ENCODE measurements at regions not wholly inside any gene's neighbourhood (a gene's known extent, or its start where the extent isn't known, plus 50 kb on each side); places are given as distances from the start of the nearest gene placed in this dataset.

DNA sequence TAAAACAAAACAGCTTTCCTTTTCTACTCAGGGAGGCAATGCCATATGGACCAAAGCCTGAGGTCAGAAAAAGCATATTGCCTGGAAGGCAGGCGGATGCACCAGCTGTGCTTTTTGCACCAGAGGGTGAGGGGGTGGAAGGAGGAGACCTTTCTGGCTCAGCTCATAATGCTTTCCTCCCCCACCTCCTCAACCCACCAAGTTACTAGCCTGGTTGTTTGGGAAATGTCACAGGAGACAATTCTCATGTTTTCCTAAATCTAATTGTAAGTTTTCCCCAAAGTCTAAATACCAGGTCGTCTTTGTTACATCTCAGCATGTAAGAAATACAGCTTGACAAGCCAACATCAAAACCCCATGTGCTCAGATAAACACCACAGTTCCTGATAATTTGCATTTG, 72.6 kb upstream of the DMRTA1 start:
- Histone ChIP-seq H3K9me3 (ENCODE audit: control insufficient read depth, insufficient read depth, low read depth, low read length) (no peaks in the 10 kb centered on the region), H2AFZ (ENCODE audit: low read length) (no peak overlapping the region)
- TF ChIP-seq, protein P1, sequence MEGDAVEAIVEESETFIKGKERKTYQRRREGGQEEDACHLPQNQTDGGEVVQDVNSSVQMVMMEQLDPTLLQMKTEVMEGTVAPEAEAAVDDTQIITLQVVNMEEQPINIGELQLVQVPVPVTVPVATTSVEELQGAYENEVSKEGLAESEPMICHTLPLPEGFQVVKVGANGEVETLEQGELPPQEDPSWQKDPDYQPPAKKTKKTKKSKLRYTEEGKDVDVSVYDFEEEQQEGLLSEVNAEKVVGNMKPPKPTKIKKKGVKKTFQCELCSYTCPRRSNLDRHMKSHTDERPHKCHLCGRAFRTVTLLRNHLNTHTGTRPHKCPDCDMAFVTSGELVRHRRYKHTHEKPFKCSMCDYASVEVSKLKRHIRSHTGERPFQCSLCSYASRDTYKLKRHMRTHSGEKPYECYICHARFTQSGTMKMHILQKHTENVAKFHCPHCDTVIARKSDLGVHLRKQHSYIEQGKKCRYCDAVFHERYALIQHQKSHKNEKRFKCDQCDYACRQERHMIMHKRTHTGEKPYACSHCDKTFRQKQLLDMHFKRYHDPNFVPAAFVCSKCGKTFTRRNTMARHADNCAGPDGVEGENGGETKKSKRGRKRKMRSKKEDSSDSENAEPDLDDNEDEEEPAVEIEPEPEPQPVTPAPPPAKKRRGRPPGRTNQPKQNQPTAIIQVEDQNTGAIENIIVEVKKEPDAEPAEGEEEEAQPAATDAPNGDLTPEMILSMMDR (conservative IDR thresholded peaks at IDR 0.05 in 1 of 2, IDR thresholded peaks at IDR 0.05 in 1 of 2; ENCODE audit: low read depth in 1 of 2, low read length in 2 of 2) = no peak
- TF ChIP-seq EZH2 (IDR thresholded peaks at IDR 0.05; ENCODE audit: low read length, missing control alignments) = no peak

DNA sequence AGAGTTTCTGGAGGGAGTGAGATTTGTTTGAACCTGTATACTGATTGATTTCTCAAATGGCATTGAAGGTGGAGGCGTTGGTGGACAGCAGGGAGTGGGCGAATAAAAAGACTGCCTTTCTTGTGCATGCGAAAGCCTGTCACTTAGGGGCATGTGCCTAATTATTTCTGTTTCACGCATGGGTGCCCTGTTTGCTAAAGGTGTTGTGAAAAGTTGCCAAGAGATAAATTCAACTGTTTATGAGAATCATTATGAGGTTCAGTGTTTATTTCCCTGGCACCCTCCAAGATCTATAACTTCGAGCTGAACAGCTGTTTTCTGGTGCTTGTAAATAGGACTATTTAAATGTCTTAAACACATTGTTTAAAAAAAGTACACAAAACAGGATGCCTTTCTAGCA, 67.4 kb upstream of the DMRTA1 start:
- Histone ChIP-seq H3K27ac (ENCODE audit: insufficient read depth, low read length) (no peak overlapping the region), H4K20me1 (ENCODE audit: control insufficient read depth, extremely low read depth, insufficient read depth, low read length) (no peaks in the 10 kb centered on the region), H3K36me3 (ENCODE audit: control insufficient read depth, insufficient read depth, low read length) (no peaks in the 10 kb centered on the region), H2AFZ (ENCODE audit: low read length) (no peak overlapping the region), H3K27me3 (ENCODE audit: control insufficient read depth, insufficient read depth, low read length) (no peaks in the 10 kb centered on the region), H3K4me2 (ENCODE audit: extremely low read depth, insufficient read depth, low read length) (no peak overlapping the region), H3K9ac (ENCODE audit: insufficient read depth, low read length) (no peak overlapping the region), H3K79me2 (ENCODE audit: control insufficient read depth, insufficient read depth, low read length) (no peaks in the 10 kb centered on the region), H3K4me3 (replicated peaks in 1 of 4; ENCODE audit: control extremely low read depth in 1 of 4, insufficient read depth in 1 of 4, low read depth in 3 of 4, low read length in 4 of 4) (no peak overlapping the region), H3K4me1 (ENCODE audit: control insufficient read depth, extremely low read depth, insufficient read depth, low read length) (no peaks in the 10 kb centered on the region), H3K9me3 (ENCODE audit: control insufficient read depth, insufficient read depth, low read depth, low read length) (no peaks in the 10 kb centered on the region)
- no peak for DNase-seq (ENCODE audit: low read depth in 2 of 2)
- TF ChIP-seq, protein P1 (conservative IDR thresholded peaks at IDR 0.05 in 1 of 2, IDR thresholded peaks at IDR 0.05 in 1 of 2; ENCODE audit: low read depth in 1 of 2, low read length in 2 of 2) = no peak
- TF ChIP-seq EZH2 (IDR thresholded peaks at IDR 0.05; ENCODE audit: low read length, missing control alignments) = no peak

More for the DNA sequence above, 72.6 kb upstream of the DMRTA1 start:
- H3K4me1 ChIP-seq (ENCODE audit: control insufficient read depth, extremely low read depth, insufficient read depth, low read length) = no peaks in the 10 kb centered on the region
- no peaks in the 10 kb centered on the region for H3K36me3 ChIP-seq (ENCODE audit: control insufficient read depth, insufficient read depth, low read length)
- no peak overlapping the region for H3K4me2 ChIP-seq (ENCODE audit: extremely low read depth, insufficient read depth, low read length)
- H3K27ac ChIP-seq (ENCODE audit: insufficient read depth, low read length) = no peak overlapping the region
- no peak overlapping the region for H3K9ac ChIP-seq (ENCODE audit: insufficient read depth, low read length)
- H3K27me3 ChIP-seq (ENCODE audit: control insufficient read depth, insufficient read depth, low read length) = no peaks in the 10 kb centered on the region
- H3K4me3 ChIP-seq (replicated peaks in 1 of 4; ENCODE audit: control extremely low read depth in 1 of 4, insufficient read depth in 1 of 4, low read depth in 3 of 4, low read length in 4 of 4) = no peak overlapping the region
- DNase-seq (ENCODE audit: low read depth in 2 of 2) = no peak
- no peaks in the 10 kb centered on the region for H4K20me1 ChIP-seq (ENCODE audit: control insufficient read depth, extremely low read depth, insufficient read depth, low read length)
- no peaks in the 10 kb centered on the region for H3K79me2 ChIP-seq (ENCODE audit: control insufficient read depth, insufficient read depth, low read length)

DNA sequence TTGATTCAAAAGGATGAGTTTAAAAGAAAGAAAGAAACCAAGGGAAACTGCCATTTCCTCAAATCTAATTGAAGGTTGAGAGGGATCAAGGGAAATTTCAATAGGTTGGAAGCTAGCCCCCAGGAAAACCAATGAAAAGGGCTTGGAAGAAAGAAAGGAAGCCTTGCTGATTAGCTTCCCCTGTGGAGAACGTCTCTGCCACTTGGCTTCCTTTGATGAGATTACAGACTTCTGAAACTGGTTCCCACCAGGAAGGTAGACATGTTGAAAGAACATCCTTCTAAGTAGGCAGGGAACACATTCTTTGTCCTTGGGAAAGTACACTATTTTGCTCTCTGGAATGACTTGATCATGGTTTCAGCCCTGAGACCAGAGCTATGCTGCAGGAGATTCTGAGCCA, 65.5 kb upstream of the DMRTA1 start:
- no peak overlapping the region for H3K27ac ChIP-seq (ENCODE audit: insufficient read depth, low read length)
- H3K4me3 ChIP-seq (replicated peaks in 1 of 4; ENCODE audit: control extremely low read depth in 1 of 4, insufficient read depth in 1 of 4, low read depth in 3 of 4, low read length in 4 of 4) = no peak overlapping the region
- no peaks in the 10 kb centered on the region for H3K79me2 ChIP-seq (ENCODE audit: control insufficient read depth, insufficient read depth, low read length)
- H4K20me1 ChIP-seq (ENCODE audit: control insufficient read depth, extremely low read depth, insufficient read depth, low read length) = no peaks in the 10 kb centered on the region
- no peak overlapping the region for H2AFZ ChIP-seq (ENCODE audit: low read length)
- no peaks in the 10 kb centered on the region for H3K27me3 ChIP-seq (ENCODE audit: control insufficient read depth, insufficient read depth, low read length)
- H3K4me1 ChIP-seq (ENCODE audit: control insufficient read depth, extremely low read depth, insufficient read depth, low read length) = no peaks in the 10 kb centered on the region
- H3K36me3 ChIP-seq (ENCODE audit: control insufficient read depth, insufficient read depth, low read length) = no peaks in the 10 kb centered on the region
- no peaks in the 10 kb centered on the region for H3K9me3 ChIP-seq (ENCODE audit: control insufficient read depth, insufficient read depth, low read depth, low read length)
- DNase-seq (ENCODE audit: low read depth in 2 of 2) = no peak
- no peak for TF ChIP-seq EZH2 (IDR thresholded peaks at IDR 0.05; ENCODE audit: low read length, missing control alignments)
- TF ChIP-seq, protein P1 (conservative IDR thresholded peaks at IDR 0.05 in 1 of 2, IDR thresholded peaks at IDR 0.05 in 1 of 2; ENCODE audit: low read depth in 1 of 2, low read length in 2 of 2) = no peak
- H3K4me2 ChIP-seq (ENCODE audit: extremely low read depth, insufficient read depth, low read length) = no peak overlapping the region
- no peak overlapping the region for H3K9ac ChIP-seq (ENCODE audit: insufficient read depth, low read length)

All from fibroblast of lung (primary cell).